H1 (cell line): ENCODE measurements at regions not wholly inside any gene's neighbourhood (a gene's known extent, or its start where the extent isn't known, plus 50 kb on each side); places are given as distances from the start of the nearest gene placed in this dataset.

Experiments
- CTCF ChIA-PET: fragments of 300-600 bp; sonication (Branson Sonifier 250); formaldehyde crosslinking; loops from one replicate; lab custom pipeline; 2021; ENCODE audit not compliant: partially characterized antibody; lab: Charles Lee
- POLR2A ChIA-PET: fragments of 300-600 bp; sonication (Branson Sonifier 250); formaldehyde crosslinking; loops from one replicate; lab custom pipeline; 2021; ENCODE audit warnings: inconsistent platforms; ENCODE audit not compliant: partially characterized antibody; lab: Charles Lee
- DNase-seq, 2 experiments: peaks; one replicate each; pipeline versions ENCODE4 v3.0.0 to v3.0.0-alpha.2; 2010 to 2022; ENCODE audit warnings: low spot score in 2 of 2, low read depth in 1 of 2, mixed read lengths in 1 of 2
- FAIRE-seq: peaks from 2 replicates; lab custom pipeline; 2011; peaks lifted over from hg19 to GRCh38; lab: Jason Lieb, UNC
- H2AFZ ChIP-seq: 2 replicates; pipeline ENCODE4 v1.8.1; 2012; ENCODE audit warnings: low read length, inconsistent platforms
- H2AK5ac ChIP-seq: 2 replicates; pipeline ENCODE4 v1.6.1; 2013; ENCODE audit warnings: low read depth, low read length
- H2BK120ac ChIP-seq: replicated peaks from 2 replicates; pipeline ENCODE3; 2013; ENCODE audit warnings: low read depth, low read length, inconsistent platforms
- H2BK12ac ChIP-seq: 2 replicates; pipeline ENCODE4 v1.6.1; 2013; ENCODE audit warnings: low read depth, low read length
- H2BK15ac ChIP-seq: 2 replicates; pipeline ENCODE4 v1.6.1; 2013; ENCODE audit warnings: low read length
- H2BK20ac ChIP-seq: 2 replicates; pipeline ENCODE4 v1.6.1; 2013; ENCODE audit warnings: low read length
- H2BK5ac ChIP-seq: 2 replicates; pipeline ENCODE4 v1.6.1; 2013; ENCODE audit warnings: low read depth, low read length
- H3K14ac ChIP-seq: 2 replicates; pipeline ENCODE4 v1.6.1; 2013; ENCODE audit warnings: inconsistent platforms; ENCODE audit not compliant: insufficient read length
- H3K18ac ChIP-seq: 2 replicates; pipeline ENCODE4 v1.6.1; 2013; ENCODE audit warnings: low read length; ENCODE audit errors: extremely low read depth
- H3K23ac ChIP-seq: 2 replicates; pipeline ENCODE4 v1.6.1; 2013; ENCODE audit warnings: inconsistent platforms; ENCODE audit not compliant: insufficient read length
- H3K23me2 ChIP-seq: 2 replicates; pipeline ENCODE4 v1.6.1; 2013; ENCODE audit warnings: low read depth, low read length
- H3K27ac ChIP-seq: 2 replicates; pipeline ENCODE4 v1.6.1; 2011; ENCODE audit warnings: low read depth, low read length, inconsistent platforms
- H3K27me3 ChIP-seq, 4 experiments: replicated peaks in 1 of 4; 1 replicate in 1 of 4; 2 replicates in 3 of 4; pipeline versions ENCODE4 v1.6.1 to v1.8.1; 2011 to 2013; ENCODE audit warnings: low read length in 3 of 4, mild to moderate bottlenecking in 3 of 4, inconsistent platforms in 2 of 4, mixed read lengths in 2 of 4, moderate library complexity in 1 of 4; ENCODE audit not compliant: control insufficient read depth in 3 of 4, insufficient read depth in 3 of 4; ENCODE audit errors: extremely low read depth in 1 of 4
- H3K36me3 ChIP-seq, 4 experiments: 2 replicates each; pipeline versions ENCODE4 v1.6.1 to v1.8.1; 2011 to 2013; ENCODE audit warnings: mild to moderate bottlenecking in 4 of 4, low read length in 3 of 4, moderate library complexity in 2 of 4, control low read depth in 1 of 4, inconsistent platforms in 1 of 4; ENCODE audit not compliant: insufficient read depth in 4 of 4, control insufficient read depth in 2 of 4
- H3K4ac ChIP-seq: replicated peaks from 2 replicates; pipeline ENCODE3; 2013; ENCODE audit warnings: low read length, low read depth, mixed read lengths, inconsistent platforms; ENCODE audit not compliant: insufficient read length
- H3K4me1 ChIP-seq, 4 experiments: replicated peaks in 1 of 4; 1 replicate in 1 of 4; 2 replicates in 3 of 4; pipeline versions ENCODE4 v1.6.1 to v1.8.1; 2011 to 2013; ENCODE audit warnings: low read length in 3 of 4, inconsistent platforms in 2 of 4, mixed read lengths in 1 of 4; ENCODE audit not compliant: insufficient read depth in 4 of 4, control insufficient read depth in 3 of 4
- H3K4me2 ChIP-seq, 2 experiments: 2 replicates each; pipeline versions ENCODE4 v1.6.1 to v1.8.1; 2011 to 2013; ENCODE audit warnings: low read depth in 2 of 2, low read length in 2 of 2, control low read depth in 1 of 2, inconsistent platforms in 1 of 2, mild to moderate bottlenecking in 1 of 2; ENCODE audit not compliant: insufficient read depth in 1 of 2
- H3K4me3 ChIP-seq, 4 experiments: fragments of 200-600, 300-600 bp in 1 of 4; sonication (generic), shearing (Covaris generic), sonication (Bioruptor Twin) in 1 of 4; 2 replicates each; pipeline versions ENCODE4 v1.5.1 to v1.8.1; 2011 to 2016; ENCODE audit warnings: low read length in 4 of 4, low read depth in 3 of 4, control low read depth in 2 of 4, inconsistent platforms in 2 of 4, mild to moderate bottlenecking in 2 of 4, mixed read lengths in 1 of 4, moderate library complexity in 1 of 4; ENCODE audit not compliant: insufficient read depth in 2 of 4; ENCODE audit errors: extremely low read depth in 1 of 4
- H3K56ac ChIP-seq: replicated peaks from 2 replicates; pipeline ENCODE3; 2013; ENCODE audit warnings: low read depth, mild to moderate bottlenecking, mixed read lengths, low read length, inconsistent platforms; ENCODE audit not compliant: insufficient read length
- H3K79me1 ChIP-seq: 2 replicates; pipeline ENCODE4 v1.6.1; 2013; ENCODE audit warnings: low read depth, low read length, control low read depth
- H3K79me2 ChIP-seq, 2 experiments: 2 replicates each; pipeline versions ENCODE4 v1.6.1 to v1.8.1; 2012 to 2013; ENCODE audit warnings: low read length in 2 of 2, mild to moderate bottlenecking in 2 of 2, inconsistent platforms in 1 of 2; ENCODE audit not compliant: insufficient read depth in 2 of 2, control insufficient read depth in 1 of 2
- H3K9ac ChIP-seq, 4 experiments: replicated peaks in 1 of 4; 1 replicate in 1 of 4; 2 replicates in 3 of 4; pipeline versions ENCODE4 v1.6.1 to v1.8.1; 2011 to 2013; ENCODE audit warnings: low read depth in 3 of 4, low read length in 3 of 4, control low read depth in 2 of 4, mild to moderate bottlenecking in 2 of 4, moderate library complexity in 2 of 4, inconsistent platforms in 1 of 4; ENCODE audit errors: extremely low read depth in 1 of 4
- H3K9me3 ChIP-seq, 2 experiments: 2 replicates each; pipeline versions ENCODE4 v1.6.1 to v1.8.1; 2012 to 2013; ENCODE audit warnings: mild to moderate bottlenecking in 2 of 2, moderate library complexity in 2 of 2, control low read depth in 1 of 2, inconsistent platforms in 1 of 2, low read depth in 1 of 2, low read length in 1 of 2, mixed read lengths in 1 of 2; ENCODE audit not compliant: insufficient read depth in 2 of 2
- H4K20me1 ChIP-seq, 2 experiments: replicated peaks in 1 of 2; 2 replicates each; pipeline versions ENCODE3 to v1.8.1; 2011 to 2013; ENCODE audit warnings: inconsistent platforms in 2 of 2, low read length in 2 of 2, mild to moderate bottlenecking in 1 of 2; ENCODE audit not compliant: insufficient read depth in 2 of 2, control insufficient read depth in 1 of 2
- H4K5ac ChIP-seq: 2 replicates; pipeline ENCODE4 v1.6.1; 2013; ENCODE audit warnings: low read length, low read depth, mixed read lengths, inconsistent platforms; ENCODE audit not compliant: insufficient read length
- H4K8ac ChIP-seq: 2 replicates; pipeline ENCODE4 v1.8.0; 2013; ENCODE audit warnings: mild to moderate bottlenecking, moderate library complexity, low read length, inconsistent platforms; ENCODE audit not compliant: insufficient read depth; ENCODE audit errors: extremely low read depth
- H4K91ac ChIP-seq: replicated peaks from 2 replicates; pipeline ENCODE3; 2013; ENCODE audit warnings: low read length, mixed read lengths, inconsistent platforms; ENCODE audit not compliant: insufficient read length
- CEBPB ChIP-seq: IDR thresholded peaks from 2 replicates; pipeline ENCODE4 v1.6.1; 2012; ENCODE audit warnings: low read depth, low read length
- JUND ChIP-seq: IDR thresholded peaks from 2 replicates; pipeline ENCODE4 v1.6.1; 2011; ENCODE audit warnings: mild to moderate bottlenecking, improper control_type of control experiment, low read length
- KDM5A ChIP-seq: fragments of 200-600 bp; IDR thresholded peaks from 2 replicates; pipeline ENCODE4 v1.7.1; 2012; ENCODE audit warnings: mild to moderate bottlenecking, low read length, inconsistent platforms, mixed read lengths
- MAX ChIP-seq: IDR thresholded peaks from 2 replicates; pipeline ENCODE4 v1.6.1; 2012; ENCODE audit warnings: inconsistent platforms
- NRF1 ChIP-seq: IDR thresholded peaks from 2 replicates; pipeline ENCODE4 v1.6.1; 2011; ENCODE audit warnings: mild to moderate bottlenecking, low read depth, low read length, improper control_type of control experiment
- RFX5 ChIP-seq: IDR thresholded peaks from 2 replicates; pipeline ENCODE4 v1.6.1; 2011; ENCODE audit warnings: low read depth, low read length, improper control_type of control experiment, borderline replicate concordance
- SIN3A ChIP-seq, 2 experiments: IDR thresholded peaks in 1 of 2; conservative IDR thresholded peaks in 1 of 2; 2 replicates each; pipeline ENCODE4 v1.6.1; 2011 to 2012; ENCODE audit warnings: low read length in 2 of 2, improper control_type of control experiment in 1 of 2, low read depth in 1 of 2, mild to moderate bottlenecking in 1 of 2
- WGBS, 2 experiments: shearing (Covaris generic) in 1 of 2; methylation state at CpG; one replicate each; pipeline versions ENCODE4 v1.1.6 to v1.1.7; 2013 to 2015; ENCODE audit warnings: low lambda C conversion rate in 2 of 2, mixed read lengths in 2 of 2, inconsistent platforms in 1 of 2, low coverage in 1 of 2, missing lambda C conversion rate in 1 of 2; ENCODE audit not compliant: insufficient replicate concordance in 2 of 2, insufficient coverage in 1 of 2, insufficient read length in 1 of 2; ENCODE audit errors: extremely low coverage in 1 of 2, missing lambda C conversion rate in 1 of 2; 5-methylcytosine and 5-hydroxymethylcytosine counted together

- WGBS, 2 experiments: 87% methylated on average over 8 of the region's 8 CpGs; no CpG with 5 or more reads in 1 of the 2 experiments
- POLR2A ChIA-PET: no interaction called here
- no peak overlapping the region for H2BK12ac ChIP-seq
- no peak overlapping the region for H2AFZ ChIP-seq
- H4K8ac ChIP-seq: no peak overlapping the region
- H3K14ac ChIP-seq: no peak overlapping the region
- no peaks in the 10 kb centered on the region for H4K20me1 ChIP-seq
- no peak overlapping the region for H3K4ac ChIP-seq
- CTCF ChIA-PET: no interaction called here
- H3K79me2 ChIP-seq: no peaks in the 10 kb centered on the region
- H3K4me2 ChIP-seq: no peak overlapping the region
- no peaks in the 10 kb centered on the region for H3K9me3 ChIP-seq
- H4K5ac ChIP-seq: no peak overlapping the region
- H2BK20ac ChIP-seq: no peak overlapping the region
- no peak overlapping the region for H2BK5ac ChIP-seq
- TF ChIP-seq MAX: no peak
- no peak for TF ChIP-seq SIN3A (conservative IDR thresholded peaks at IDR 0.05 in 1 of 2, IDR thresholded peaks at IDR 0.05 in 1 of 2; ENCODE audit: low read depth in 1 of 2, low read length in 2 of 2)
- TF ChIP-seq JUND: no peak
- no peak for TF ChIP-seq NRF1
- no peak for TF ChIP-seq CEBPB
- TF ChIP-seq RFX5: no peak
- no peak for TF ChIP-seq KDM5A
- no peak overlapping the region for H3K23ac ChIP-seq
- H3K9ac ChIP-seq: no peak overlapping the region
- FAIRE-seq (no peak), DNase-seq (no peak)
- H3K4me1 ChIP-seq: peaks cover 0 to under 1% (median 0%) of the 10 kb centered on the region in 4 experiments; a peak in 1 of 7 replicates
- no peaks in the 10 kb centered on the region for H3K27me3 ChIP-seq
- H3K23me2 ChIP-seq: no peaks in the 10 kb centered on the region
- H3K79me1 ChIP-seq: no peaks in the 10 kb centered on the region
- H2AK5ac ChIP-seq: no peak overlapping the region
- no peak overlapping the region for H3K27ac ChIP-seq
- H3K56ac ChIP-seq: no peak overlapping the region
- H4K91ac ChIP-seq: no peak overlapping the region
- H2BK15ac ChIP-seq: no peak overlapping the region
- H3K4me3 ChIP-seq: no peak overlapping the region
- H3K36me3 ChIP-seq: no peaks in the 10 kb centered on the region
- H3K18ac ChIP-seq: no peak overlapping the region
- no peak overlapping the region for H2BK120ac ChIP-seq
Measured at GRCh38 chr15:26394801-26395200, 378.1 kb downstream of the GABRB3 start.
